WTC11 (cell line): ENCODE measurements at regions not wholly inside any gene's neighbourhood (a gene's known extent, or its start where the extent isn't known, plus 50 kb on each side); places are given as distances from the start of the nearest gene placed in this dataset.
"Not testable (repeated sequence)": the region's sequence is repeated elsewhere in the genome, so short reads cannot be mapped to it uniquely, and the experiment has no call there.

ENCODE experiments used
- CREM ChIP-seq: sonication (generic); formaldehyde crosslinking; IDR thresholded peaks from 2 replicates; pipeline ENCODE4 v1.8.1; 2022; ENCODE audit warnings: mild to moderate bottlenecking, missing genetic modification reagents, moderate library complexity
- CTCF ChIP-seq: fragments of 200-600 bp; IDR thresholded peaks from 2 replicates; pipeline ENCODE4 v1.8.0; 2022; ENCODE audit warnings: antibody characterized with exemption
- E2F5 ChIP-seq: sonication (generic); formaldehyde crosslinking; IDR thresholded peaks from 2 replicates; pipeline ENCODE4 v1.8.1; 2022; ENCODE audit warnings: mild to moderate bottlenecking, moderate library complexity, missing genetic modification reagents
- ELF4 ChIP-seq: sonication (generic); formaldehyde crosslinking; IDR thresholded peaks from 2 replicates; pipeline ENCODE4 v1.8.1; 2022; ENCODE audit warnings: low read depth, mild to moderate bottlenecking, moderate library complexity, missing genetic modification reagents
- ERG ChIP-seq: fragments of 250-450 bp; sonication (Bioruptor Pico); IDR thresholded peaks from 2 replicates; pipeline ENCODE4 v1.8.0; 2021; ENCODE audit warnings: mild to moderate bottlenecking
- FOXJ3 ChIP-seq: sonication (generic); formaldehyde crosslinking; IDR thresholded peaks from 2 replicates; pipeline ENCODE4 v1.9.0; 2021; ENCODE audit warnings: missing genetic modification reagents, mild to moderate bottlenecking, borderline replicate concordance
- IRF2 ChIP-seq: sonication (generic); formaldehyde crosslinking; IDR thresholded peaks from 2 replicates; pipeline ENCODE4 v1.8.0; 2022; ENCODE audit warnings: low read depth, missing genetic modification reagents, borderline replicate concordance
- JUN ChIP-seq: sonication (generic); formaldehyde crosslinking; IDR thresholded peaks from 2 replicates; pipeline ENCODE4 v1.8.0; 2023; ENCODE audit warnings: mild to moderate bottlenecking, missing genetic modification reagents
- NFYB ChIP-seq: sonication (generic); formaldehyde crosslinking; conservative IDR thresholded peaks from 2 replicates; pipeline ENCODE4 v1.8.0; 2022; ENCODE audit warnings: low read depth, missing genetic modification reagents
- PREB ChIP-seq: sonication (generic); formaldehyde crosslinking; IDR thresholded peaks from 2 replicates; pipeline ENCODE4 v1.8.1; 2022; ENCODE audit warnings: mild to moderate bottlenecking, missing genetic modification reagents, moderate library complexity, borderline replicate concordance
- SMAD4 ChIP-seq: sonication (generic); formaldehyde crosslinking; IDR thresholded peaks from 2 replicates; pipeline ENCODE4 v1.8.0; 2022; ENCODE audit warnings: mild to moderate bottlenecking, missing genetic modification reagents
- STAT6 ChIP-seq: sonication (generic); formaldehyde crosslinking; conservative IDR thresholded peaks from 2 replicates; pipeline ENCODE4 v1.8.1; 2023; ENCODE audit warnings: mild to moderate bottlenecking, low read depth, missing genetic modification reagents, moderate library complexity
- TP53 ChIP-seq: sonication (generic); formaldehyde crosslinking; IDR thresholded peaks from 2 replicates; pipeline ENCODE4 v1.8.1; 2023; ENCODE audit warnings: mild to moderate bottlenecking, missing genetic modification reagents
- ZNF416 ChIP-seq: fragments of 250-450 bp; sonication (Bioruptor Pico); IDR thresholded peaks from 2 replicates; pipeline ENCODE4 v1.9.0; 2021; ENCODE audit warnings: mild to moderate bottlenecking, inconsistent platforms

- TF ChIP-seq CTCF; IRF2; SMAD4 (CRISPR knock-in tag); CREM; STAT6; ERG (CRISPR knock-in tag); TP53 (CRISPR knock-in tag); ELF4 (CRISPR knock-in tag); NFYB (CRISPR knock-in tag); E2F5; PREB; FOXJ3 (CRISPR knock-in tag); JUN (CRISPR knock-in tag); ZNF416: not testable (repeated sequence)
Observed at GRCh38 chr2:131682945-131683330, 155.2 kb downstream of the CCDC74A start.
